H7 (cell line): ENCODE measurements at regions not wholly inside any gene's neighbourhood (a gene's known extent, or its start where the extent isn't known, plus 50 kb on each side); places are given as distances from the start of the nearest gene placed in this dataset.

Experiments
- DNase-seq: peaks from one replicate; pipeline ENCODE4 v3.0.0; 2012
- H3K27me3 ChIP-seq: 2 replicates; pipeline ENCODE4 v1.6.0; 2011; ENCODE audit warnings: mild to moderate bottlenecking, low read length; ENCODE audit not compliant: control insufficient read depth, insufficient read depth
- H3K36me3 ChIP-seq: replicated peaks from 2 replicates; pipeline ENCODE4 v1.5.1; 2011; ENCODE audit warnings: low read length; ENCODE audit not compliant: control insufficient read depth, insufficient read depth
- H3K4me3 ChIP-seq: 2 replicates; pipeline ENCODE4 v1.5.1; 2011; ENCODE audit warnings: low read depth, mild to moderate bottlenecking, control low read depth, low read length, moderate library complexity; ENCODE audit not compliant: insufficient read depth

DNA sequence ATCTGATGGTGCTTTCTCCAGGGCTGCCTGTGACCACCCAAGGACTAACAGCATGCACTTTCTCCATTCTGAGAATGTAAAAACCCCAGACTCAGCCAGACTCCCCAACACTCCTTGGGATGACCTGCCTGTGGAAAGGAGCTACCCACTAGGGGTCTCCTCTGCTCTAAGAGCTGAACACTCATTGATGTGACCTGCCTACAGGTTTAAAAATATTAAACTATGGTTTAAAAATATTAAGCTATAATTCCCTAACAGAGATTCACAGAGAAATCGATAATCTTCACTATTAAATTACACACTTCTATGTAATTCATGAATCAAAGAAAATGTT lies 696.2 kb upstream of the SLITRK5 start:
- DNase-seq: peak; percentile 6
- no peaks in the 10 kb centered on the region for H3K36me3 ChIP-seq
- no peaks in the 10 kb centered on the region for H3K27me3 ChIP-seq
- H3K4me3 ChIP-seq: no peak overlapping the region

DNA sequence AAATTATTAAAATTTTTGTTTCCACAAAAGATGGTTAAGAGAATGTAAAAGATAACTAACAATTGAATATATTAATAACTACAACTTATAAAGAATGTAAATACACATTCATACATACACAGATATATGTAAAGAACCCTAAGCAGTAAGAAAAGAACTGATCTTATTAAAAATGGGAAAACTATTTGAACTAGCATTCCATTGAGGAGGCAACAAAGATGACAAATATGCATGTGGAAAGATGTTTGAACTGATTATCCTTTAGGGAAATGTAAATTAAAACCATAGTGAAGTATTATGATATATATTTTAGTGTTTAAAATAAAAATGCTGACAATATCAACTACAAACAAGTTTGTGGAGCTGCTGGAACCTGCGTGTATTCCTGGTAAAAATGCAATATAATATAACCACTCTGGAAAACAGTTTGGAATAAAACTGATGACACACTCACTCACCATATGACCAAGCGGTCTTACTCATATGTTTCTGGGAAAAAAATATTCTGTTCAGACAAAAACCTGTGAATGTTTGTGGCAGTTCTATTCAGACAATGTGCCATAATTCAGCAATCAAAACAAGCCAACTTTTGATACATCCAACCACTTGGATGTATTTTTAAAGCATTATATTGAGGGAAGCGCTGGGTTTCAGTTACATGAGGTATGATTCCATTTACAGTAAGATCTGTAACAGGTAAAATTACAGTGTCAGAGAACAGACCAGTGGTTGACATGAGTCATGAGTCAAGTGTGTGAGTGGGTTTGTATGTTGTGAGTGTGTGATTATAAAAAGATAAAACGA lies 694.4 kb upstream of the SLITRK5 start:
- H3K4me3 ChIP-seq: no peak overlapping the region
- H3K36me3 ChIP-seq: no peaks in the 10 kb centered on the region
- H3K27me3 ChIP-seq: no peaks in the 10 kb centered on the region
- no peak for DNase-seq

- no peaks in the 10 kb centered on the region for H3K36me3 ChIP-seq
- H3K27me3 ChIP-seq: no peaks in the 10 kb centered on the region
- no peak overlapping the region for H3K4me3 ChIP-seq
- no peak for DNase-seq
Observed at GRCh38 chr13:86986448-86986847, 684.7 kb upstream of the SLITRK5 start.

GRCh38 chr13:86992251-86992650 lies 678.9 kb upstream of the SLITRK5 start:
- no peak for DNase-seq
- H3K4me3 ChIP-seq: no peak overlapping the region

GRCh38 chr13:87003265-87003664 lies 667.9 kb upstream of the SLITRK5 start:
- no peak for DNase-seq
- Histone ChIP-seq H3K36me3 (no peaks in the 10 kb centered on the region), H3K4me3 (no peak overlapping the region), H3K27me3 (no peaks in the 10 kb centered on the region)

More at GRCh38 chr13:86992251-86992650, 678.9 kb upstream of the SLITRK5 start:
- no peaks in the 10 kb centered on the region for H3K27me3 ChIP-seq
- no peaks in the 10 kb centered on the region for H3K36me3 ChIP-seq

- no peak overlapping the region for H3K4me3 ChIP-seq
- DNase-seq: no peak
- H3K36me3 ChIP-seq: no peaks in the 10 kb centered on the region
- H3K27me3 ChIP-seq: no peaks in the 10 kb centered on the region
Observed at GRCh38 chr13:87005511-87005910, 665.7 kb upstream of the SLITRK5 start.

DNA sequence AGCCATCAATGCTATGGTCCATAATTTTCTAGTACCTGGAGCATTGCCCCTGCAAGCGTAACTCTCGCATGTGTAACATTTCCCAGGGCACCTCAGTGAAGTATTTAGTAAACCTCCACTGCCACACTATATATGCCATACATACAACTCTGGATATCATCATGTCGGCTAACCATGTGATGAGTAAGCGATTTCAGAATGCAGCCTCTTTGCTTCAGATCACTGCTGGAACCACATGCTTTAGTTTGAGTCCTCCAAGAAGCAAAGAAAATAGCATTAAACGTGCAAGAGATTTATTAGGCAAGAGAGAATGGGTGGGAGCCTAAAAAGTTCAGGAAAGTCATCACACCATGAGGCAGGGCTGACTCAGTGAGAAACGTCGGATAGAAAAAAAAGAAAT lies 635.6 kb upstream of the SLITRK5 start:
- Histone ChIP-seq H3K27me3 (no peaks in the 10 kb centered on the region), H3K4me3 (no peak overlapping the region), H3K36me3 (no peaks in the 10 kb centered on the region)
- no peak for DNase-seq

DNA sequence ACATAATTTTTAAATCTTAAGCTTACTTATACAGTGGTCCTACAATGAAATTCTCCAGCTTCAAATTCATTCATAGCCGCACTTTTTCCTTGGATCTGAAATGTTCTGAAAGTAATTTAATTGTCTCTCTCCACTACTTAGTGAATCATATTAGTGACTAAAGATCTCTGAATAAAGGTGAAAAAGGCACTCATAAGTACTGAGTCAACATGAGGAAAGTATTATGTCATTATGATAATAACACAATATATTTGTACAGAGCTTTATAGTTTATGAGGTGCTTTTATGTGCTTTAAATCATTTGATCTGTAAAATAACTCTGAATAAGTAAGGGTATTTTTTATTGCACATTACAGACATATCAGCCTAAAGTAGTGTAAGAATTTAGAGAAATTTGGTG lies 628.2 kb upstream of the SLITRK5 start:
- no peak overlapping the region for H3K4me3 ChIP-seq
- no peak for DNase-seq

DNA sequence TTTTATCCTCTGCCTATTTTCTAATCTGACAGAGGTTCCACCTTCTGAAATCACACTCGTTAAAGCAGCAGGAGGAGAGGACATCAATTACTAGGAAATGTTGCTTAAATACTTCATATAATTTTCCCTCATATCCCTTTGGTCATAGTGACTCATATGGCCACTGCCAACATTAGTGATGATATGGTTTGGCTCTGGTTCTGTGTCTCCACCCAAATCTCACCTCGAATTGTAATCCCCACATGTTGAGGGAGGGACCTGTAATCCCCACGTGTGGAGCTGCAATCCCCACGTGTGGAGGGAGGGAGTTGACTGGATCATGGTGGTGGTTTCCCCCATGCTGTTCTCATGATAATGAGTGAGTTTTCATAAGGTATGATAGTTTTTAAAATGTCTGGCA lies 618.4 kb upstream of the SLITRK5 start:
- DNase-seq: no peak
- Histone ChIP-seq H3K27me3 (no peaks in the 10 kb centered on the region), H3K36me3 (no peaks in the 10 kb centered on the region), H3K4me3 (no peak overlapping the region)

More for the DNA sequence above, 628.2 kb upstream of the SLITRK5 start:
- no peaks in the 10 kb centered on the region for H3K27me3 ChIP-seq
- H3K36me3 ChIP-seq: no peaks in the 10 kb centered on the region

- H3K36me3 ChIP-seq: no peaks in the 10 kb centered on the region
- H3K4me3 ChIP-seq: no peak overlapping the region
- DNase-seq: no peak
- no peaks in the 10 kb centered on the region for H3K27me3 ChIP-seq
Observed at GRCh38 chr13:87057807-87058520, 613.2 kb upstream of the SLITRK5 start.

GRCh38 chr13:87058786-87059329 lies 612.3 kb upstream of the SLITRK5 start:
- H3K27me3 ChIP-seq: no peaks in the 10 kb centered on the region

GRCh38 chr13:87078947-87079795 lies 592.0 kb upstream of the SLITRK5 start:
- no peaks in the 10 kb centered on the region for H3K27me3 ChIP-seq
- no peak overlapping the region for H3K4me3 ChIP-seq
- no peaks in the 10 kb centered on the region for H3K36me3 ChIP-seq
- no peak for DNase-seq

More at GRCh38 chr13:87058786-87059329, 612.3 kb upstream of the SLITRK5 start:
- Histone ChIP-seq H3K36me3 (no peaks in the 10 kb centered on the region), H3K4me3 (no peak overlapping the region)
- no peak for DNase-seq

DNA sequence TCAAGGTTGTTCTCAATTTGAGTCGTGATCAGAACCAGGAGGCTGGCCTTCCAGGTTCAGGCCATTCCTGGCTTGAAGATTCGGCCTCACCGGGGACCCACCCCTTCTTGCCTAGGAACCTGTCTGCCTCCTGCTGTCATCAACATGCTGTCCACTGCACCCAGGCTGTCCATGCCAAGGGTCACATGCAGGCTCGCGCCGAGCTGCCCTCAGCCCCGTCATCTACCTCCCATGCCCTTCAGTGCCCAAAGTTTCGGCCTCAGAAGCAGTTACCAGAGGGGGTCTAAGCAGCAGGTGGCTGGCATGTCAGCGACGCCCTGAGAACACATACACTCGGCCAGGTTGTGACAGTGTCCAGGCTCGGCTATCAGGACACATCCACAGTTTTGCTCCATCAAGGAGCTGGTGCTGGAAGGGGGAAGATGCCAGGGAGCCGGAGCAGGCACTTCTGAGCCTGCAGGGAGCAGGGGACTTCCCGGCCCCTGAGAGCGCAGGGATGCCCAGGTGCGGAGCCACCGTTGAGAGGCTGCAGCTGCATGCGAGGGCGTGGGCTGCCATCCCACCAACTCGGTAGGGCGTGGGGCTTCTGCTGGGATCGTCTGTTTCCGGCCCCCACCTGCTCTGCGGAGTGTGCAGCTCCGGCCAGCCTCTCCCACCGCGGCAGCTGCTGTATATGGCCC lies 590.9 kb upstream of the SLITRK5 start:
- no peaks in the 10 kb centered on the region for H3K36me3 ChIP-seq
- DNase-seq: no peak
- no peaks in the 10 kb centered on the region for H3K27me3 ChIP-seq
- no peak overlapping the region for H3K4me3 ChIP-seq

- H3K4me3 ChIP-seq: no peak overlapping the region
- no peak for DNase-seq
- H3K36me3 ChIP-seq: no peaks in the 10 kb centered on the region
- H3K27me3 ChIP-seq: no peaks in the 10 kb centered on the region
Observed at GRCh38 chr13:87084192-87084591, 587.0 kb upstream of the SLITRK5 start.
